ENCODE measurements at regions not wholly inside any gene's neighbourhood (a gene's known extent, or its start where the extent isn't known, plus 50 kb on each side); places are given as distances from the start of the nearest gene placed in this dataset.

- no peak for TF ChIP-seq REST (IDR thresholded peaks at IDR 0.05; ENCODE audit: low read depth, low read length)
- TF ChIP-seq PML (IDR thresholded peaks at IDR 0.05; ENCODE audit: low read length) = no peak
- no peak for TF ChIP-seq EGR1 (IDR thresholded peaks at IDR 0.05; ENCODE audit: borderline replicate concordance in 1 of 2, low read depth in 2 of 2, low read length in 2 of 2)
- peak; percentile 22 for TF ChIP-seq MEF2B (IDR thresholded peaks at IDR 0.05; ENCODE audit: partially characterized antibody, poor library complexity, severe bottlenecking)
- TF ChIP-seq CUX1 (IDR thresholded peaks at IDR 0.05; ENCODE audit: insufficient replicate concordance, low read depth, low read length) = peak; percentile 71
- no peak for TF ChIP-seq NR2C2 (IDR thresholded peaks at IDR 0.05; ENCODE audit: borderline replicate concordance, control insufficient read depth, insufficient read length, low read depth)
- peak; percentile 45 for TF ChIP-seq CREM (IDR thresholded peaks at IDR 0.05; ENCODE audit: low read depth)
- TF ChIP-seq ZNF24 (IDR thresholded peaks at IDR 0.05) = 0 out of 2 replicates have a peak, but pooled peaks have one; percentile 11
- no peak for TF ChIP-seq NFYA (IDR thresholded peaks at IDR 0.05; ENCODE audit: borderline replicate concordance, low read depth, low read length)
- TF ChIP-seq IRF5 (IDR thresholded peaks at IDR 0.05; ENCODE audit: borderline replicate concordance) = no peak
- TF ChIP-seq YY1 (IDR thresholded peaks at IDR 0.05; ENCODE audit: low read depth, low read length) = 0 out of 2 replicates have a peak, but pooled peaks have one; percentile 59
- TF ChIP-seq RBBP5 (conservative IDR thresholded peaks at IDR 0.05) = no peak
- no peak for TF ChIP-seq MAX (IDR thresholded peaks at IDR 0.05; ENCODE audit: low read depth, low read length)
- 0 out of 2 replicates have a peak, but pooled peaks have one; percentile 22 for TF ChIP-seq MXI1 (IDR thresholded peaks at IDR 0.05; ENCODE audit: low read depth, low read length)
- TF ChIP-seq JUNB (IDR thresholded peaks at IDR 0.05) = peak; percentile 91
- no peak for TF ChIP-seq ZBED1 (IDR thresholded peaks at IDR 0.05; ENCODE audit: borderline replicate concordance)
- no peak for TF ChIP-seq SIX5 (IDR thresholded peaks at IDR 0.05; ENCODE audit: low read depth, low read length, severe bottlenecking)
- peak; percentile 20; the same call in 1 of the 2 replicates for TF ChIP-seq BCL11A (IDR thresholded peaks at IDR 0.05; ENCODE audit: low read depth, low read length)
- TF ChIP-seq SUZ12 (IDR thresholded peaks at IDR 0.05; ENCODE audit: unreplicated experiment) = no peak
- no peak for TF ChIP-seq PBX3 (IDR thresholded peaks at IDR 0.05; ENCODE audit: insufficient replicate concordance, low read depth, low read length)
Observed at GRCh38 chr12:4107436-4107878, 166.1 kb upstream of the CCND2 start (continued).
